Fibroblast of pulmonary artery (primary cell): ENCODE measurements at regions not wholly inside any gene's neighbourhood (a gene's known extent, or its start where the extent isn't known, plus 50 kb on each side); places are given as distances from the start of the nearest gene placed in this dataset.
"Not testable (repeated sequence)": the region's sequence is repeated elsewhere in the genome, so short reads cannot be mapped to it uniquely, and the experiment has no call there.

Experiments used
- DNase-seq: peaks from one replicate; pipeline ENCODE4 v3.0.0-alpha.2; 2010; ENCODE audit warnings: low read depth
- H3K4me3 ChIP-seq: replicated peaks from 2 replicates; pipeline ENCODE4 v1.5.1; 2011; ENCODE audit warnings: low read depth, mild to moderate bottlenecking, control low read depth, low read length, moderate library complexity
- TF ChIP-seq, protein P1 (sequence below): IDR thresholded peaks from 2 replicates; pipeline ENCODE4 v1.5.1; 2011; ENCODE audit warnings: mild to moderate bottlenecking, control low read depth, low read length, inconsistent platforms; ENCODE audit errors: missing control alignments

DNA sequence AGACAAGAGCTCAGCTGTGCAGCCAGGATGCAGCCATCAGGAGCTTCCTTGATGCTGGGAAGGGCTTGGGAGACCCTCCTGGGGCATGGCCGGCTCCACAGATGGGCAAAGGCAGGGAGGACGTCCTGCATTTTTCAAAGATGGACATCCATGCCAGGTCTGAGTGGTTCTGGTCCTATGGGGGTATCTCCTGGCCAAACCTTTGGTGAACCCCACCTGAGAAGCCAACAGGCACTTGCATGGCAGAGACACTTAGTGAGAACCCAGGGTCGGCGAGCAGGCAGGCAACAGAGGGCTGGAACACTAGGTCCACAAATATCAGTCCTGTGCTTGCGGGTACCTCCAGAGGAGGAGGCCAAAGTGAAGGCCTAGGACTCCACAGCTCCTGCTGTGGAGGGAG is 70.0 kb downstream of the KCTD15 start:
- no peak overlapping the region for H3K4me3 ChIP-seq
- TF ChIP-seq, protein P1, sequence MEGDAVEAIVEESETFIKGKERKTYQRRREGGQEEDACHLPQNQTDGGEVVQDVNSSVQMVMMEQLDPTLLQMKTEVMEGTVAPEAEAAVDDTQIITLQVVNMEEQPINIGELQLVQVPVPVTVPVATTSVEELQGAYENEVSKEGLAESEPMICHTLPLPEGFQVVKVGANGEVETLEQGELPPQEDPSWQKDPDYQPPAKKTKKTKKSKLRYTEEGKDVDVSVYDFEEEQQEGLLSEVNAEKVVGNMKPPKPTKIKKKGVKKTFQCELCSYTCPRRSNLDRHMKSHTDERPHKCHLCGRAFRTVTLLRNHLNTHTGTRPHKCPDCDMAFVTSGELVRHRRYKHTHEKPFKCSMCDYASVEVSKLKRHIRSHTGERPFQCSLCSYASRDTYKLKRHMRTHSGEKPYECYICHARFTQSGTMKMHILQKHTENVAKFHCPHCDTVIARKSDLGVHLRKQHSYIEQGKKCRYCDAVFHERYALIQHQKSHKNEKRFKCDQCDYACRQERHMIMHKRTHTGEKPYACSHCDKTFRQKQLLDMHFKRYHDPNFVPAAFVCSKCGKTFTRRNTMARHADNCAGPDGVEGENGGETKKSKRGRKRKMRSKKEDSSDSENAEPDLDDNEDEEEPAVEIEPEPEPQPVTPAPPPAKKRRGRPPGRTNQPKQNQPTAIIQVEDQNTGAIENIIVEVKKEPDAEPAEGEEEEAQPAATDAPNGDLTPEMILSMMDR = no peak
- DNase-seq = no peak

DNA sequence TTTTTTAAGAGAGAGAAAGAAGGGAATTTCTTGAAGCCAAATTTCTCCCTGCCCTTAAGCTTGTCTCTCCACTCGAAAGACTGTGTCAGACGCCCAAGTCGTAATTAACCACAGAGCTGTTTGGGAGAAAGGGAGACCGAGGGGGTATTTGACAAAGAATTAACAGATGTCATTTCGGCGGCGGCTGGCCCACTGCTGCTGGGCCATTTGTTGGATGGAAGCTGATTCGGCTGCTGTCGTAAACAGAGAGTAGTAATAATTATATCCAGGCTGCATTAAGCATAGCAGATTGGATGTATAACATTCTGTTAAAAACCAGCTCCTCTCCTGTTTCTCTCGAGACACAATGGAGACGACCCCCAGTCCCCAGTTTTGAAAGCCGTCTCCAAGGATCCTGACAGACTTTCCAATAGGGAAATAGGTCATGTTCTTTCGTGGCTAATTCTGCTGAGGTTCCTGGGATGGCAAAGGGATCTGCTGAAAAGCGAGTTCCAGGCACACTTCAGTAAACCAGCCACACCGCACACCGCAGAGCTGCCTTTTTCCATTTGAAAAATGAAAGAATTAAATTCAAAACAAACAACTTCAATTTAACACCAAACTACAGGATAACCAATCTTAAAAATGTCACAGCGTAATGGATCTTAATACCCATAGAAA is 71.5 kb downstream of the KCTD15 start:
- DNase-seq = no peak
- TF ChIP-seq, protein P1 = no peak
- H3K4me3 ChIP-seq = no peak overlapping the region

DNA sequence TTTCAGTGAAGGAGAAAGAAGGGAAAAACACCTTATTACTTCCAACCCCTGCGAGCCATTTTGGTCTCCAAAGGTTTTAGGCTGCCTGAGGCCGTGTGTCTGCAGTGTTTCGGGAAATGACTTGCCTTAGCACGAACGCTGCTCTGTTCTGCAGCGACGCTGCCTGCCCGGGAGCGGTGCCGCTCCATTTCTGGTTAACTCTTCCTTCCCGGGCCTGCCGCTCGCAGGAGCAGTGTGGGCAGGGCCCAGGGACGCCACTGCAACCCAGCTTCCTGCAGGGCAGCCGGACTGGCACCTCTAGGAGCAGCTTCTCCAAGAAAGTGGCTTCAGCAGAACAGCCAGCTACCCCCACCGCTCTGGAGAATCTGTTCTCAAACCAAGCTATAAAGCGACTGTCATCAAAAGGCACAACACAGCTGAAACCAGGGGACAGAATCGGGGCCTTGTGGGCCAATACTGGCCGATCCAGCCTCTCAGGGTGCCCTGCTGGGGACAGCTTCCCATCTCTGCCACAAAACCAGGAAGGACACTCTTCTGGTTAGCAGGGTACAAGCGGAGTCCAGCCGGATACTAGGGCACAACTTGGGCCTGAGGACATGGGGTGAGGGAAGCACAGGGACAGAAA is 72.2 kb downstream of the KCTD15 start:
- H3K4me3 ChIP-seq = peak overlapping the region; percentile 12
- TF ChIP-seq, protein P1 = peak; percentile 7
- DNase-seq = peak; percentile 44

DNA sequence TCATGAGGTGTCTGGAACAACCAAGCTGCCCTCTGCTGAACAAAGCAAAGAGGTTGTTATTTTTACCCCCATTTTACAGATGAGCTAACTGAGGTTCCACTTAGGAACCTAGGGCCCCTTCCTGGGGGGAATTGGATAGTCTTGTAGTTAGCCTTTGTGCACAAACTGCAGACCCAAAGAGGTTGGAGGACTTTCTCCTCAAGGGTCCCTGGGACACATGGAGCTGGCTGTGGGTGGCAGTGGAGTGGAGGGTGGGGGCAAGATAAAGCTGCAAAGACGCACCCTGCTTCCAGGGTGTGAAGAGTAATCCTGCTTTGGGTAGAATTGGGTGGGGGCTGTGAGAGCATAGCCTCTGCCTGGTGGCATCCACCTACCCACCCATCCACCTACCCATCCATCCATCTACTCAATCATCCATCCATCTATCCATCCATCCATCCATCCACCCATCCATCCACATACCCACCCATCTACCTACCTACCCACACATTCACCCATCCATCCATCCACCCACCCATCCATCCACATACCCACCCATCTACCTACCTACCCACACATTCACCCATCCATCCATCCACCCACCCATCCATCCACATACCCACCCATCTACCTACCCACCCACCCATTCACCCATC is 73.7 kb downstream of the KCTD15 start:
- not testable (repeated sequence) for DNase-seq, H3K4me3 ChIP-seq

DNA sequence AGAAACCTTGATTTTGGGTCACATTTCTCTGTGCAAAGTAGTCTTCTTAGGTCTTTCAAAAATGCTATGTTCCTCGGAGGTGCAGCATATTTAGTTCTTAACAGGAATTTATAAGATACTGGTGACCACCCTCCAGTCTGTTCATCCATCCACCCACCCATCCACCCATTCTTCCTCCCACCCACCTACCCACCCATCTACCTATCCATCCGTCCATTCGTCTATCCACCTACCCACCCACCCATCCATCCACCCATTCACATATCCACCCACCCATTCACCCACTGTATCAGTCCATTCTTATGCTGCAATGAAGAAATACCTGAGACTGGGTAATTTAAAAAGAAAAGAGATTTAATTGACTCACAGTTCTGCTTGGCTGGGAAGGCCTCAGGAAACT is 74.9 kb downstream of the KCTD15 start:
- DNase-seq = no peak
- TF ChIP-seq, protein P1 = no peak
- H3K4me3 ChIP-seq = no peak overlapping the region

DNA sequence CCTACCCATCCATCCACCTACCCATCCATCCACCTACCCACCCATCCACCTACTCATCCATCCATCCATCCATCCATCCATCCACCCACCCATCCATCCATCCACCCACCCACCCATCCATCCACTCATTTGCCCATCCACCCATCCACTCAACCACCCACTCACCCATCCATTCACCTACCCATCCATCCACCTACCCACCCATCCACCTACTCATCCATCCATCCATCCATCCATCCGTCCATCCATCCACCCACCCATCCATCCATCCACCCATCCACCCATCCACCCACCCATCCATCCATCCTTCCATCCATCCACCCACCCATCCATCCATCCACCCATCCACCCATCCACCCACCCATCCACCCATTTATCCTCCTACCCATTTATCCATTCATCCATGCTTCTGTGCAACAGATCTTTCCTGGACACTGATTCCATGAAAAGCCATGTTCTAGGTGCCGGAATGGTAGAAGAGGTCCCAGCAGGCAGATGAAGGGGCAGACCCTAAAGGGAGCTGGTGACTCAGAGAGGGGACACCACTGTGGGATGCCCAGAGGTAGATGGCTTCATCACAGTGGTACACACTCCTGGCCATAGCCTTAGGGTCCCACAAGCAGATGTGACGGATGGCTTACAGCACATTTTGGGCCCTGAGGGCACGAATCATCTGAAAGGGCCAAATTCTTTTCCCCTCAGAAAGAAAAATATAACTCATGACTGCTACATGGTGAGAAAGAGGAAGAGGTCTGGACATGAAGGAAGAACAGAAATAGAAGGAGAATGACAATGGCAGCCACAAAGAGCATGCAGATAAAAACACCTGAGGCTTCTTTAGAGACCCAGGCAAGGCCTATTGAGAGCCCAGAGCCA is 76.0 kb downstream of the KCTD15 start:
- TF ChIP-seq, protein P1 = no peak

DNA sequence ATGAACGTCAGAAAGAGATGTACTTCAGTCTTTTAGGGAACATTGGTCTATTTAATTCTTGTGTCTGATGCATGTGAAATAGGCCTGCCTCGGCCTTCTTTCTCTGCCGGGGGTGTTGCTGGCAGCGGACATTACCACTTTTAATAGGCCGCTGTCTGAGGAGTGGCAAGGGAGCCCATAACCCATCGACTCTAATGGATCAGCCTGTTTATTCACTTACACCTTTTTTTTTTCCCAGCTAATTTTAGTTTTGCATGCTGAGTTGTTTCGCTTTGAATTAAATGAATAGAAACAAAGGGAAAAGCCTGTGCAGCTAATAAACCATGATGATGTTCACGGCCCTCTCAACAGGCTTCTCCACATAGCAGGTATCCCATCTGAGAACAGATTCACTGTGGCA is 78.4 kb downstream of the KCTD15 start:
- no peak for DNase-seq
- H3K4me3 ChIP-seq = no peak overlapping the region
- TF ChIP-seq, protein P1 = no peak

More for the DNA sequence above, 76.0 kb downstream of the KCTD15 start:
- DNase-seq = no peak
- H3K4me3 ChIP-seq = no peak overlapping the region
